ENCODE measurements at regions not wholly inside any gene's neighbourhood (a gene's known extent, or its start where the extent isn't known, plus 50 kb on each side); places are given as distances from the start of the nearest gene placed in this dataset.

GRCh38 chr12:38469715-38470114 is 153.1 kb downstream of the ALG10B start:
- H3K4me3 ChIP-seq (ENCODE audit: low read depth, low read length): no peak overlapping the region
- DNase-seq (ENCODE audit: low read depth): no peak
- TF ChIP-seq CTCF (IDR thresholded peaks at IDR 0.05; ENCODE audit: insufficient read depth, low read depth, low read length): no peak

GRCh38 chr12:38477340-38478090 is 160.9 kb downstream of the ALG10B start:
- DNase-seq (ENCODE audit: low read depth): no peak
- no peak overlapping the region for H3K4me3 ChIP-seq (ENCODE audit: low read depth, low read length)
- no peak for TF ChIP-seq CTCF (IDR thresholded peaks at IDR 0.05; ENCODE audit: insufficient read depth, low read depth, low read length)

GRCh38 chr12:38480594-38480993 is 164.0 kb downstream of the ALG10B start:
- no peak for TF ChIP-seq CTCF (IDR thresholded peaks at IDR 0.05; ENCODE audit: insufficient read depth, low read depth, low read length)
- DNase-seq (ENCODE audit: low read depth): no peak
- H3K4me3 ChIP-seq (ENCODE audit: low read depth, low read length): no peak overlapping the region

GRCh38 chr12:38484821-38485449 is 168.4 kb downstream of the ALG10B start:
- TF ChIP-seq CTCF (IDR thresholded peaks at IDR 0.05; ENCODE audit: insufficient read depth, low read depth, low read length): no peak
- no peak overlapping the region for H3K4me3 ChIP-seq (ENCODE audit: low read depth, low read length)
- no peak for DNase-seq (ENCODE audit: low read depth)

GRCh38 chr12:38488866-38489265 is 172.3 kb downstream of the ALG10B start:
- TF ChIP-seq CTCF (IDR thresholded peaks at IDR 0.05; ENCODE audit: insufficient read depth, low read depth, low read length): no peak
- no peak overlapping the region for H3K4me3 ChIP-seq (ENCODE audit: low read depth, low read length)
- no peak for DNase-seq (ENCODE audit: low read depth)

- H3K4me3 ChIP-seq (ENCODE audit: low read depth, low read length): no peak overlapping the region
- no peak for TF ChIP-seq CTCF (IDR thresholded peaks at IDR 0.05; ENCODE audit: insufficient read depth, low read depth, low read length)
- no peak for DNase-seq (ENCODE audit: low read depth)
Observed at GRCh38 chr12:38490073-38490472, 173.5 kb downstream of the ALG10B start.
